Aorta (tissue), 5 donors: ENCODE measurements at regions not wholly inside any gene's neighbourhood (a gene's known extent, or its start where the extent isn't known, plus 50 kb on each side); places are given as distances from the start of the nearest gene placed in this dataset.

Experiments
- ATAC-seq: fragments of 200-7000 bp; cut with Tn5 transposase; one replicate; pipeline ENCODE4 v1.9.1; 2022; ENCODE audit warnings: moderate library complexity; ENCODE audit not compliant: low FRiP score
- DNase-seq, 2 donors: peaks; one replicate each; pipeline ENCODE4 v3.0.0-alpha.2; 2020
- H3K27ac ChIP-seq, 2 donors: one replicate each; pipeline ENCODE4 v1.5.1; 2013; ENCODE audit warnings: low read length in 2 of 2, mild to moderate bottlenecking in 2 of 2, moderate library complexity in 2 of 2, control low read depth in 1 of 2, inconsistent platforms in 1 of 2, low read depth in 1 of 2
- H3K27me3 ChIP-seq, 2 donors: one replicate each; pipeline ENCODE4 v1.6.1; 2013; ENCODE audit warnings: control low read depth in 1 of 2, low read length in 1 of 2, mild to moderate bottlenecking in 1 of 2, moderate library complexity in 1 of 2; ENCODE audit not compliant: insufficient read depth in 2 of 2, control insufficient read depth in 1 of 2
- H3K36me3 ChIP-seq, 2 donors: one replicate each; pipeline ENCODE4 v1.6.1; 2013; ENCODE audit warnings: control low read depth in 1 of 2, low read length in 1 of 2, mild to moderate bottlenecking in 1 of 2; ENCODE audit not compliant: insufficient read depth in 2 of 2, control insufficient read depth in 1 of 2
- H3K4me1 ChIP-seq, 2 donors: one replicate each; pipeline ENCODE4 v1.6.1; 2013; ENCODE audit warnings: low read length in 2 of 2, control low read depth in 1 of 2, mild to moderate bottlenecking in 1 of 2, moderate library complexity in 1 of 2; ENCODE audit not compliant: insufficient read depth in 2 of 2, control insufficient read depth in 1 of 2
- H3K4me3 ChIP-seq, 2 donors: one replicate each; pipeline ENCODE4 v1.5.1; 2013; ENCODE audit warnings: low read length in 2 of 2, control low read depth in 1 of 2, mild to moderate bottlenecking in 1 of 2
- H3K9me3 ChIP-seq: one replicate; pipeline ENCODE4 v1.6.1; 2013; ENCODE audit warnings: mild to moderate bottlenecking, low read length; ENCODE audit not compliant: control insufficient read depth
- WGBS, 2 donors: extraction: QIAGEN DNeasy Blood & Tissue Kit; methylation state at CpG; one replicate each; pipeline ENCODE4 v1.1.7; 2013; 5-methylcytosine and 5-hydroxymethylcytosine counted together
- intact Hi-C, 2 donors: fragments of 100-400 bp; cut with DNase I; formaldehyde crosslinking; loops; one replicate each; pipeline versions ENCODE4 v1.14.2 to v1.15.0; 2022
- donor health status: healthy with polysubstance abuse.
- donor health status: Bipolar disorder and iron deficiency.
- donor health status: DM: no; HTN: no; CAD: no.
- donor health status: DM: no; HTN: no; CAD: no.
- donor health status: DM: yes; HTN: yes; CAD: no.

DNA sequence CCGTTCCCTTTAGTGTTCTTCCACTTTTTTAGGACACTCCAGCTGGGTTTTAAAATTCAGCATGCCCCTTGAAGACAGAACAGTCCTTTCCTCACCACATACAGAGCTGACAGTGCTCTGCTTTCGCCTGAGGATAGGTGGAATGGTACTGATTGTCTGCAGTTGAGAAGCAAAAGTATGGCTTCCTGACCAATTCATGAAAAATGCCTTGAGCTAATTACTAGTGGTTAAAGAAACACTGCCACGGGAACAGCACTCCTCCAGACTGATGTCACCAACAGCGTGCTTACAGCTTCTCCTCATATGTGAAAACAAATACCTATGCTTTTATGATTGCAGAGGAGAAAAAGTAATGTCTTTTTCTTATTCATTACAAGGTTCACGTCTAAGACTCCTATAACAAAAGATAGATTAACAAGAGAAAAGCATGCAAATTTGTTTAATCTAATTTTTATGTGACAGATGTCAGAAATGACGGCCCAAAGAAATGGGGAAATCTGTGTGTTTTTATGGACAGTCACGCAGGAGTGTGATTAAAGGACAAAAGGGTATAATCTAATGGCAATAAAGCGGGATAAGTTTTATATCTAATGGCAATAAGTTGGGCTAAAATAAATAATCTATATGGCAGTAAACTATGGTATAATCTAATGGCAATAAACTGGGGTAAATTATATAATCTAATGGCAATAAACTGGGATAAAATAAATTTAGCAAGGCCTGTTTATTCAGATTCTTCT is 123.4 kb upstream of the ARHGAP42 start:
- no peak overlapping the region for H3K4me3 ChIP-seq
- H3K36me3 ChIP-seq, result no peaks in the 10 kb centered on the region
- H3K27ac ChIP-seq, result no peak overlapping the region
- no peaks in the 10 kb centered on the region for H3K27me3 ChIP-seq
- peaks cover 0 to 4% of the 10 kb centered on the region in 2 donors for H3K4me1 ChIP-seq
- 91 to 94% methylated on average over 8 of the region's 8 CpGs for WGBS, 2 donors
- ATAC-seq, result no peak
- H3K9me3 ChIP-seq, result no peaks in the 10 kb centered on the region
- intact Hi-C loops, result no loop called here
- no peak for DNase-seq

DNA sequence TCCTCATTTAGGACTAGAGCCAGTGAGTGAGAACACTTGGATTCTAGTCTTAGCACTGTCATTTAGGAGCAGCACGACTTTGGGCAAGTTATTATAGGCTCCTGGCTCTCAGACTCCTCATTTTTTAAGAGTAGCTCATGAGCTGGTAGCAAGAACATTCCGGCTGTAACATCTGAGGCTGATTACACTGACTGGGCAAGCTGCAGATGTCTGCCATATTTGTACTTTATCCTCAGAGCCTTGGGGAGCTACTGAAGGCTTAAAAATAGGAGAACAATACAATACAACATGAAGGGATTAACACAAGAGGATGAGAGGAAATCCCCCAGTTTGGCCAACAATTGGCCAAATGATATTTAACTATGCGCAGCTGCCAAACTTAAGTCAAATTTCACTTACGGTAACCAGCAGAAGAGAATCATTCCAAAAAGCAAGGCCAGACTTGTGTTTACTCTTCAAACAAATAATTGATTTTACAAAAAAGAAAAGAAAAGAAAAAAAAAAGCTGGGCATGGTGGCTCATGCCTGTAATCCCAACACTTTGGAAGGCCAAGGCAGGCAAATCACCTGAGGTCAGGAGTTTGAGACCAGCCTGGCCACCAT is 113.1 kb upstream of the ARHGAP42 start:
- intact Hi-C loops, result no loop called here
- Histone ChIP-seq H3K27ac (no peak overlapping the region), H3K27me3 (no peaks in the 10 kb centered on the region), H3K36me3 (no peaks in the 10 kb centered on the region), H3K4me3 (no peak overlapping the region), H3K4me1 (no peaks in the 10 kb centered on the region), H3K9me3 (no peaks in the 10 kb centered on the region)
- DNase-seq, result no peak
- ATAC-seq, result no peak
- 46 to 52% methylated on average over 4 of the region's 4 CpGs for WGBS, 2 donors

DNA sequence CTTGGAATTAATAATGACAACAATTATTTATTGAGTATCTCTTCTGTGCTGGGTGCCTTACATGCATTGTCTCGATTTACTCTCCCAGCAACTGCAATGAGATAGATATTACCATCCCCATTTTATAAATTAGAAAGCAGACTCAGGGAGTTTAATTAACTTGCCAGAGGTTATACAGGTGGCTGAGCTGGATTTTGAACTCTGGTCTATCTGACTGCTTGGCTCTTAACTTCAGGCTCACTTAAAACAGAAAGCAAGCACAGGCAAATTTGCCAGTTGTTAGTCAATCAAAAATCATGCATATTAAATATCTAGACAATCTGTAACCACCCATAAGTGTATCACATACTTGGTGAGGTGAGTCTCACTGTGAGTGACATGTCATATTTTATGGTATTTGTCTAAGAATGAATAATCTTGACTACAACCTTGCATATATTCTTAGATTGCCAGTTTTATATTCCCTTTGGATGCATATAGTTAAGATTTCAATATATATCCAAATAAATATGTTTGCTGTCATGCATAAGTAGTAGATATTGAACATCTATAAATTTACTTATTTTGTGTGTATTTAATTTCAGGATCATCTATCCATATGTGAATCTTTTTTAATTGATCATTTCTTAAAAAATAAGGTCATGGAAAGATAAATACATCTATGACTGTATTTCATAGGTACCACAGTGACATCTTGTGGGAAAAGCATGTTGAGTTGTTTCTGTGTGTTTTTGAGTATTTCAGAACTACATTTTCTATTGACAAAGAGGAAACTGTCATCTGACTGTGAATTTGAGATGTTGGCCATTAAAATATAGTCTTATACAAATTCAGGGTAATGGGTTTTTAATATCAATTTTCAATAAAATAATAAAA is 112.0 kb upstream of the ARHGAP42 start:
- intact Hi-C loops, result loop anchor here (5.0 kb wide), 2 partner anchors 282 to 352 kb away; no protein-coding TSS in a partner anchor
- 93 to 96% methylated on average over 1 of the region's 1 CpG for WGBS, 2 donors
- no peak for DNase-seq

DNA sequence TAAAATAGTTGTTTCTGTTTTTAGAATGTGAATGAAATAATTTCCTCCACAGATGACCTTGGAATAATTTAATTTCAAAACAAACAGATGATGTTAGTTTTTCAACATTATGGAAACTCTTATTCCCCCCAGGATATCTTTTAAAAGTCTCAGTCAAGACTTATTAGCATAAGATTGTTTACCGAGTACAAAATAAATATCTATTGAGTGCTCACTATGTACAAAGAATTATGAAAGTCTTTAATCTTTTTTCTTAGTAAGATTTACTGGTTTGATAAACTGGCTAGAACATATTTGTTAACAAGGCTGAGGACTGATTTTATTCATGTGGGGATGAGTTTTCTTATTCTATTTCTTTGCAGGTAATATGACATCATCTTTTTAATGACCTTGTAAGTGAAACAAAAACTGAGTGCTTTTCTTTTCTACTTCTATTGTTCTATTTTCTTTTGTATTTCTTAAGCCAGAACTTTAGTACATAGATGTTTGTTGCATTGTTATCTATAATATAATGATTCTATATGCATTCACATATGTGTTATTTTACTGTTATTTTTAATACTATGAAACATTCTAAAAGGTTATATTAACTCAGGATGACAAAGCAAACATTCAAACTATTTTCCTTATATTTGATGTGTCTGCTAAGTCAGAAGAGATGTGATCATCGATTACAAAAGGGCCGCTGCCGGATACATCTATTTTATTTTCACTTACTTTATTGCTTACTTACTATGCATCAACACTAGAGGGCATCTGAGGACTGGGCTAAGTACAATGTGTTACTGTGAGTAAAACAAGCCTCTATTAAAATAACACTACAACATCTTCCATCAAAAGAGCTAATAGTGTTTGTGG is 111.0 kb upstream of the ARHGAP42 start:
- no peaks in the 10 kb centered on the region for H3K9me3 ChIP-seq
- H3K4me3 ChIP-seq, result no peak overlapping the region
- intact Hi-C loops, result loop anchor here (2.0 to 5.0 kb wide), 4 partner anchors 279 to 357 kb away; no protein-coding TSS in a partner anchor
- no peaks in the 10 kb centered on the region for H3K36me3 ChIP-seq
- DNase-seq (no peak), ATAC-seq (peak; percentile 87)
- no peak overlapping the region for H3K27ac ChIP-seq
- no peaks in the 10 kb centered on the region for H3K27me3 ChIP-seq
- no peaks in the 10 kb centered on the region for H3K4me1 ChIP-seq
- WGBS, 2 donors, result 12 to 13% methylated on average over 4 of the region's 4 CpGs

More for the DNA sequence above, 112.0 kb upstream of the ARHGAP42 start:
- no peaks in the 10 kb centered on the region for H3K36me3 ChIP-seq
- no peak overlapping the region for H3K4me3 ChIP-seq
- H3K4me1 ChIP-seq, result no peaks in the 10 kb centered on the region
- H3K27ac ChIP-seq, result no peak overlapping the region
- no peaks in the 10 kb centered on the region for H3K9me3 ChIP-seq
- no peak for ATAC-seq
- H3K27me3 ChIP-seq, result no peaks in the 10 kb centered on the region

DNA sequence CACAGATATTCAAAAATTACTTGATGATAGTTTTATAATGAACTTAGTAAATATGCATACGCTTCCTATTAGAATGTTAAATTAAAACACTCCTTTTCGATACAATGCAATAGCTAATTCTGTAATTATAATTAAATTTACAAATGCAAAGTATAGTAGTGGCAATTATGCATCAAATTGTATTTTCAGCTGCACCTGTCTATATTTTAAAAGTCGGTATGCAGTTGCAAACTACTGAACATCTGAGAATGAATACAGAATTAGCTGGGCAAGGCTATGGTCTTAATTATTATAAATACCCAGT is 110.4 kb upstream of the ARHGAP42 start:
- Histone ChIP-seq H3K27me3 (no peaks in the 10 kb centered on the region), H3K36me3 (no peaks in the 10 kb centered on the region), H3K4me1 (no peaks in the 10 kb centered on the region), H3K4me3 (no peak overlapping the region), H3K27ac (no peak overlapping the region), H3K9me3 (no peaks in the 10 kb centered on the region)
- WGBS, 2 donors, result 56 to 60% methylated on average over 3 of the region's 3 CpGs
- DNase-seq (no peak), ATAC-seq (no peak)
- intact Hi-C loops, result loop anchor here (2.0 to 5.0 kb wide), 4 partner anchors 278 to 356 kb away; no protein-coding TSS in a partner anchor

DNA sequence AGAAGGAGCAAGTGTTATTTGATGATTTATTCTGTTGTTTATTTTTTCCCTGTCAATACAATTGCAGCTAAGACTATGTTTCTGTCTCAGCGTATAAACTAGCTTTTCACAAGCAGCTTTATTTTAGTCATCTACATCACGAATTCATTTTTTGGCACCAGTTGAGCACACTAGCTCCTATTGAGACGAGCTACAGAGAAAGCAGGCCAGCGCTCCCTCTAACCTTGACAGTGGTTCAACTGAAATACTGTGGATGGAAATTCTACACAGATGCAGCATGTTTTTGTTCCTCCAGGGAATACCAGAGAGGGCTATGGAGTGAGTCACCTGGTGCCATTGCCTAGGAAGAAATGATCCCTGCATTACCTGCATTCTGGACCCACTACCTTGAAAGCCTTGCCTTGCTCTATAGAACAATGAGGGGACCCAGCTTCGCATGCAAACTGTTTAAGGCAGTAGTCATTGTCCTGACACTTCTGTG is 108.2 kb upstream of the ARHGAP42 start:
- Histone ChIP-seq H3K4me1 (no peaks in the 10 kb centered on the region), H3K27me3 (peaks cover 0 to 3% of the 10 kb centered on the region in 2 donors), H3K4me3 (no peak overlapping the region), H3K27ac (no peak overlapping the region), H3K36me3 (no peaks in the 10 kb centered on the region), H3K9me3 (no peaks in the 10 kb centered on the region)
- DNase-seq (no peak), ATAC-seq (no peak)
- intact Hi-C loops, result loop anchor here (5.0 kb wide), 2 partner anchors 278 to 348 kb away; no protein-coding TSS in a partner anchor
- WGBS, 2 donors, result 42 to 51% methylated on average over 5 of the region's 5 CpGs

DNA sequence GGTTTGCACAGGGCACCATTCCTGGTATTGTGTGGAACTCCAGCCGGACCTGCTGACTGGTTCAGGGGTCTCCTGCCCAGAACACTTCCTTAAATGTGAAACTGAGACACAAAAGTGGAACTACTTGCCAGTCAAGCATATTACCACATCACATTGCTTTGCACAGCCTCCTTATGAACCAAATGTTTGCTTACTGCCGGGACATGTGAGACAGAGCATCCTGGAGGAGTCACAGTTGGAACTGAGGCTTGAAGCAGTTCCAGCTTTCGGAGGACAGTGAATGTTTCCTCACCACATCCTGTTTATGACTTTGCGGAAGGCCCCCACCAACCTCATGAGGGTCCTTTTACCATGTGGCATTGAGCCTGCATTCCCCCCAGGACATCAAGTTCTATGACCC is 105.8 kb upstream of the ARHGAP42 start:
- Histone ChIP-seq H3K36me3 (no peaks in the 10 kb centered on the region), H3K27me3 (peaks cover 0 to 3% of the 10 kb centered on the region in 2 donors), H3K27ac (no peak overlapping the region), H3K9me3 (no peaks in the 10 kb centered on the region), H3K4me1 (no peaks in the 10 kb centered on the region), H3K4me3 (no peak overlapping the region)
- peak in 1 of 2 donors; percentile 32 for DNase-seq
- ATAC-seq, result no peak
- intact Hi-C loops, result loop anchor here in 1 of 2 donors (10.0 kb wide), 1 partner anchor 93 kb away; no protein-coding TSS in a partner anchor
- WGBS, 2 donors, result 53% methylated on average over 4 of the region's 4 CpGs
